Testis (tissue), 2 donors: ENCODE measurements at regions not wholly inside any gene's neighbourhood (a gene's known extent, or its start where the extent isn't known, plus 50 kb on each side); places are given as distances from the start of the nearest gene placed in this dataset.

Experiments used
- DNase-seq: peaks from one replicate; pipeline ENCODE4 v3.0.0-alpha.2; 2019
- H3K27ac ChIP-seq, 2 donors: fragments of 200-600 bp; sonication (generic); one replicate each; pipeline ENCODE4 v1.5.1; 2019
- H3K27me3 ChIP-seq: fragments of 200-600 bp; sonication (generic); one replicate; pipeline ENCODE4 v1.5.1; 2019
- H3K36me3 ChIP-seq: fragments of 200-600 bp; sonication (generic); one replicate; pipeline ENCODE4 v1.5.1; 2017; ENCODE audit warnings: low read depth; ENCODE audit errors: missing control alignments
- H3K4me1 ChIP-seq: fragments of 200-600 bp; sonication (generic); one replicate; pipeline ENCODE4 v1.5.1; 2019
- H3K4me3 ChIP-seq, 2 donors: fragments of 200-600 bp; sonication (generic); one replicate each; pipeline ENCODE4 v1.5.1; 2017 to 2019
- H3K9me3 ChIP-seq: fragments of 200-600 bp; sonication (generic); one replicate; pipeline ENCODE4 v1.5.1; 2017
- POLR2A ChIP-seq: fragments of 450-650 bp; IDR thresholded peaks from one replicate; pipeline ENCODE4 v1.6.1; 2017; ENCODE audit warnings: antibody characterized with exemption, mild to moderate bottlenecking, moderate library complexity
- WGBS, 2 donors: methylation state at CpG; one replicate each; pipeline ENCODE4 v1.1.5; 2018; 5-methylcytosine and 5-hydroxymethylcytosine counted together
- intact Hi-C: fragments of 100-400 bp; cut with DNase I; formaldehyde crosslinking; loops from one replicate; pipeline ENCODE4 v1.15.1; 2023; ENCODE audit warnings: low total_unique reads
- TF ChIP-seq, protein P1 (sequence below), 3 experiments: fragments of 450-650 bp in 2 of 3; fragments of 200-600 bp in 1 of 3; sonication (generic) in 1 of 3; IDR thresholded peaks; one replicate each; pipeline ENCODE4 v1.5.1; 2016 to 2019; ENCODE audit warnings: antibody characterized with exemption in 3 of 3, mild to moderate bottlenecking in 2 of 3, moderate library complexity in 1 of 3

DNA sequence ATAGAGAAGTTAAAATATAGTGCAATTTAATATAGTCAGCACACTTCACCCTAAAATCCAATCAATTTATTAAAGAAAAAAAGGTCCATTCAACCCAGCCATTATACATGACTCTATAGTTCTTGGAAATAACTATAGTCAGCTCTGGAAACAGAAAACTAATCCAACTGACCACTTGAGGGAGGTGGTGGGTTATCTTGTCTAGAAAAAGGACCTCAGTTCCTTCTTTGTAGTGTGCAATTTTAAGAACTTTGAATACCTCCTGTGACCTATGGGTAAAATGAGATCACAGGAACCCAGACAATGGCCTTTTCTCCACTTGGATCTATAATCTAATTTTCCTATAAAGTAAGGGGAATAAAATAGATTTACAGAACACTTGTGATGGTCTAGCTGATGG, 163.6 kb upstream of the CENPW start:
- no peak overlapping the region for H3K4me3 ChIP-seq
- H3K27me3 ChIP-seq, result no peaks in the 10 kb centered on the region
- no peaks in the 10 kb centered on the region for H3K9me3 ChIP-seq
- no peak for TF ChIP-seq POLR2A
- TF ChIP-seq, protein P1, sequence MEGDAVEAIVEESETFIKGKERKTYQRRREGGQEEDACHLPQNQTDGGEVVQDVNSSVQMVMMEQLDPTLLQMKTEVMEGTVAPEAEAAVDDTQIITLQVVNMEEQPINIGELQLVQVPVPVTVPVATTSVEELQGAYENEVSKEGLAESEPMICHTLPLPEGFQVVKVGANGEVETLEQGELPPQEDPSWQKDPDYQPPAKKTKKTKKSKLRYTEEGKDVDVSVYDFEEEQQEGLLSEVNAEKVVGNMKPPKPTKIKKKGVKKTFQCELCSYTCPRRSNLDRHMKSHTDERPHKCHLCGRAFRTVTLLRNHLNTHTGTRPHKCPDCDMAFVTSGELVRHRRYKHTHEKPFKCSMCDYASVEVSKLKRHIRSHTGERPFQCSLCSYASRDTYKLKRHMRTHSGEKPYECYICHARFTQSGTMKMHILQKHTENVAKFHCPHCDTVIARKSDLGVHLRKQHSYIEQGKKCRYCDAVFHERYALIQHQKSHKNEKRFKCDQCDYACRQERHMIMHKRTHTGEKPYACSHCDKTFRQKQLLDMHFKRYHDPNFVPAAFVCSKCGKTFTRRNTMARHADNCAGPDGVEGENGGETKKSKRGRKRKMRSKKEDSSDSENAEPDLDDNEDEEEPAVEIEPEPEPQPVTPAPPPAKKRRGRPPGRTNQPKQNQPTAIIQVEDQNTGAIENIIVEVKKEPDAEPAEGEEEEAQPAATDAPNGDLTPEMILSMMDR (IDR thresholded peaks at IDR 0.05), result no peak
- no peak overlapping the region for H3K27ac ChIP-seq
- no peaks in the 10 kb centered on the region for H3K4me1 ChIP-seq
- no peak for DNase-seq
- no peaks in the 10 kb centered on the region for H3K36me3 ChIP-seq
- intact Hi-C loops, result no loop called here

DNA sequence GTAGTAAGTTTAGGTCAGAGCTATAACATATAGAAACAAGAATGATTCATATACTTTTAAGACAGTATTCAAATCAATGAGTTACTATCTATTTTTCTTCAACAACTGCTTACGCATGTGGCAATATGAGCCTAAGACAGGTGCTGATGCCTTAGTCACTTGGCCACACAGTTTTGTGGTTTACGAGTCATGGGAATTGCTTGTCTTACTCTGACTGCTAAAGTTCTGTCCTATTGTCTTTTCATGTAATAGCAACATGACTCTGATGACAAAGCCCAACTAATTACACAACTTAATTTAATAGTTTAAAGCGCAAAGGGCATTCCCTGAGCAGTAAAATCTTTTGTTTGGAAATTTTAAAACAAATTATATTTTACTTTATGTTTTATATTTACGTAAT, 159.3 kb upstream of the CENPW start:
- intact Hi-C loops, result no loop called here
- 81% methylated on average over 4 of the region's 4 CpGs for whole genome bisulfite sequencing, 2 donors
- Histone ChIP-seq H3K4me3 (no peak overlapping the region), H3K4me1 (peaks cover 3% of the 10 kb centered on the region), H3K36me3 (no peaks in the 10 kb centered on the region), H3K9me3 (no peaks in the 10 kb centered on the region), H3K27ac (peak overlapping the region in 1 of 2 donors; percentile 54), H3K27me3 (no peaks in the 10 kb centered on the region)
- no peak for TF ChIP-seq POLR2A
- TF ChIP-seq, protein P1 (IDR thresholded peaks at IDR 0.05), result no peak
- DNase-seq, result no peak

DNA sequence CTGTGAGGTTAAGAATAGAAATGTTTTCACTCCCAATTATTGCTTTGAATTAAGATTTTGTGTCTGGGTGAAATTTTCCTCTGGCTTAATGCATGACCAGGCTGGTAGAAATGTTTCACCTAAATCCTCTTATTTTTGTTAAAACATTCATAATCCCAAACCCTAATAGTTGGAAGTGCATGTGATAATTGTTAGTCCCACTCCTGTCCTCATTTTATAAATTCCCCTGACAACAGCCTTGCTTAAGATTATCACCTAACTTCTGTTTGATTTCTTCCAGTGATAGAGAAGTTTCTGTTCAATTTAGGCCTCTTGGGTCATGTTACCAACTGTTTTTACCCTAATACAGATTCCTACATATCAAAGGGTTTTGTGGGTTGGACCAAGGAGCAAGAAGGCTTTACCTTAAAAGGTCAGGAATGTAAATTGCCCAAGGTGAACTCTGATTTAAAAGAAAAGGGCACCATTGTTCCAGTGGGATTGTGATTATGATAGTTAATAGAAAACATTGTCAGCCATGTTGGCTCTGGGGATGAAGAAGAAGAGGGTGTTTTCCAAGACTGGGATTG, 158.7 kb upstream of the CENPW start:
- Histone ChIP-seq H3K4me3 (no peak overlapping the region), H3K4me1 (peaks cover 3% of the 10 kb centered on the region), H3K9me3 (no peaks in the 10 kb centered on the region), H3K27ac (peak overlapping the region in 1 of 2 donors; percentile 54), H3K36me3 (no peaks in the 10 kb centered on the region), H3K27me3 (no peaks in the 10 kb centered on the region)
- no peak for DNase-seq
- intact Hi-C loops, result no loop called here
- TF ChIP-seq, protein P1 (IDR thresholded peaks at IDR 0.05), result no peak
- TF ChIP-seq POLR2A, result no peak

DNA sequence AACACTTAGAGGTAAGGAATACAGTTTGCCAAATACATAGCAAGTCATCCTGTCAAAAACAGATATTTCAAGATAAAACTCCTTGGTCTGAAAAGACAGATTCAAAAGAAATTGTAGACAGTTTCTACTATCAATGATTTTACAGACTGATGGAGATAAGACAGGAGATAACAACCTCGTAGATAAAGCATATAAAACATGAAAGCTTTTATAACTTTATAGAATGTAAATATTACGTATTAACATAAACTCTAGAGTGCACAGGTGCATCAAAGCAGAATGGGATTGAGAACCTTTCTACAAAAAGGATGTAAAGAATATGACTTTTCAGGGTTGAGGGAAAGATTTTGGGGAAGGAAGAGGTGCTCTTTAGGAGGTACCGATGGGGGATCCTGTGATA, 158.0 kb upstream of the CENPW start:
- no peak overlapping the region for H3K27ac ChIP-seq
- TF ChIP-seq, protein P1 (IDR thresholded peaks at IDR 0.05), result no peak
- no peak for TF ChIP-seq POLR2A
- H3K36me3 ChIP-seq, result no peaks in the 10 kb centered on the region
- DNase-seq, result no peak
- H3K9me3 ChIP-seq, result no peaks in the 10 kb centered on the region
- peaks cover 3% of the 10 kb centered on the region for H3K4me1 ChIP-seq
- H3K4me3 ChIP-seq, result no peak overlapping the region
- intact Hi-C loops, result no loop called here
- WGBS, 2 donors, result 92 to 93% methylated on average over 3 of the region's 3 CpGs
- H3K27me3 ChIP-seq, result no peaks in the 10 kb centered on the region

DNA sequence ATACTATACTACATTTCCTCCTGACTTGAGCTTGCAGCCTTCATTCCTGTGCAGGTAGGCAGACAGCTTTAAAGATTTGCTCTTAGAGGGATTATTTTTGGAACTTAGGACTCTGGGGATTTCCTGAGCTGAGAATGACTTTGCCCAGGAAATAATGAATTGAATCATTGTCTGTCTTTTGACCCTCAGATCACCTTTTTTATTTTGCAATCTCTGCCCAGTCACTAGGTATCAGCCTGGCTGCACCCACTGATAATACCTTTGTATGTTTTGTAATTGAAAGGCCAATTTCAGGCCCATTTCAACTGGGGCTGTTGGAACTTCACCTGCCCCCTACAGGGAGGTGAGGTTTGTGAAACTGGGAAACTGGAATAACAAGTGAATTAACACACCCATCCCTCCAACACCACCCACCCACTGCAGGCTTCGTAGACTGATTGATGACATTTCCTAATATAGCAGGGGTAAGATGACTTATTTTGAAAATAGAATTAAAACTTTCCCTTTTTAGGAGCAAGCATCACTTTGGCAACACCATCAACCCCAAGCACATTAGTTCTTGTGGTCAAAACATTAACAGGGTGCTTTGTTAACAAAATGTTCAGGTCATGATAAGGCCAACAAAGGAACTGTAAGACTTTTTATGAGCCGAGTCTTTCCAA, 157.1 kb upstream of the CENPW start:
- DNase-seq, result no peak
- Histone ChIP-seq H3K27me3 (no peaks in the 10 kb centered on the region), H3K36me3 (no peaks in the 10 kb centered on the region), H3K9me3 (no peaks in the 10 kb centered on the region), H3K4me1 (peaks cover 3% of the 10 kb centered on the region), H3K4me3 (no peak overlapping the region), H3K27ac (no peak overlapping the region)
- WGBS, 2 donors, result 40 to 64% methylated on average over 2 of the region's 2 CpGs
- intact Hi-C loops, result no loop called here
- TF ChIP-seq, protein P1 (IDR thresholded peaks at IDR 0.05), result no peak
- TF ChIP-seq POLR2A, result no peak
